ENCODE measurements at regions not wholly inside any gene's neighbourhood (a gene's known extent, or its start where the extent isn't known, plus 50 kb on each side); places are given as distances from the start of the nearest gene placed in this dataset.

DNA sequence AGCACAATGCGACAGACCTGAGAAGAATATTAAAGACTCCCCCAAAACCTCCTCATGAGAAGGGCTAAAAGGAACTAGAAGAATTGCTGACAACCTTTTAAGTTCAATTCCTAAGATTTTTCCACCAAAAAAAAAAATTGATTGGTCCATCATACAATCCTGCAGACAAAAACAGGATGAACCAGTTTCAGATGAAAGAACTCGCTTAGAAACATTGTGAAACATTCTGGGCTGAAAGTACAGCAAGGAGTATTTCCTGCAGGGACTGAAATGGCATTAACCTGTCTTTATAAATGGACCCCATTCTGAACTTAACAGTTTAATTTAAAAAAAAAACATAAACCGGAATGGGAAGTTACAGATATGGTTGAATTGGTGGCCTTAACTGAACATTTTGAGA lies 96.0 kb upstream of the FAM174B start:
- Histone ChIP-seq H2AFZ (ENCODE audit: low read length) (no peak overlapping the region), H3K4me2 (ENCODE audit: insufficient read depth in 1 of 2, low read depth in 2 of 2, low read length in 2 of 2) (no peak overlapping the region), H2BK20ac (ENCODE audit: low read length) (no peak overlapping the region), H2BK120ac (replicated peaks; ENCODE audit: low read depth, low read length) (no peak overlapping the region), H3K18ac (ENCODE audit: extremely low read depth, low read length) (no peak overlapping the region), H3K4me3 (ENCODE audit: extremely low read depth in 1 of 4, insufficient read depth in 2 of 4, low read depth in 3 of 4, low read length in 4 of 4) (no peak overlapping the region), H3K79me2 (ENCODE audit: control insufficient read depth in 1 of 2, insufficient read depth in 2 of 2, low read length in 2 of 2) (no peaks in the 10 kb centered on the region), H3K56ac (replicated peaks; ENCODE audit: insufficient read length, low read depth, low read length) (no peak overlapping the region), H4K20me1 (replicated peaks in 1 of 2; ENCODE audit: control insufficient read depth in 1 of 2, insufficient read depth in 2 of 2, low read length in 2 of 2) (no peaks in the 10 kb centered on the region), H3K23ac (ENCODE audit: insufficient read length) (no peak overlapping the region), H3K27me3 (replicated peaks in 1 of 4; ENCODE audit: control insufficient read depth in 3 of 4, extremely low read depth in 1 of 4, insufficient read depth in 3 of 4, low read length in 3 of 4) (no peaks in the 10 kb centered on the region), H2BK12ac (ENCODE audit: low read depth, low read length) (no peak overlapping the region), H3K9me3 (ENCODE audit: insufficient read depth in 2 of 2, low read depth in 1 of 2, low read length in 1 of 2) (no peaks in the 10 kb centered on the region), H3K36me3 (ENCODE audit: control insufficient read depth in 2 of 4, insufficient read depth in 4 of 4, low read length in 3 of 4) (no peaks in the 10 kb centered on the region), H4K5ac (ENCODE audit: insufficient read length, low read depth, low read length) (no peak overlapping the region), H4K8ac (ENCODE audit: extremely low read depth, insufficient read depth, low read length) (no peak overlapping the region), H3K27ac (ENCODE audit: low read depth, low read length) (no peak overlapping the region), H3K14ac (ENCODE audit: insufficient read length) (no peak overlapping the region), H2AK5ac (ENCODE audit: low read depth, low read length) (no peak overlapping the region), H3K4ac (replicated peaks; ENCODE audit: insufficient read length, low read depth, low read length) (no peak overlapping the region), H3K79me1 (ENCODE audit: low read depth, low read length) (no peaks in the 10 kb centered on the region), H3K23me2 (ENCODE audit: low read depth, low read length) (no peaks in the 10 kb centered on the region), H4K91ac (replicated peaks; ENCODE audit: insufficient read length, low read length) (no peak overlapping the region), H2BK5ac (ENCODE audit: low read depth, low read length) (no peak overlapping the region), H2BK15ac (ENCODE audit: low read length) (no peak overlapping the region), H3K9ac (replicated peaks in 1 of 4; ENCODE audit: extremely low read depth in 1 of 4, low read depth in 3 of 4, low read length in 3 of 4) (no peak overlapping the region), H3K4me1 (replicated peaks in 1 of 4; ENCODE audit: control insufficient read depth in 3 of 4, insufficient read depth in 4 of 4, low read length in 3 of 4) (no peaks in the 10 kb centered on the region)
- DNase-seq (ENCODE audit: low read depth in 1 of 2, low spot score in 2 of 2) (no peak), FAIRE-seq (no peak)
- TF ChIP-seq NANOG (IDR thresholded peaks at IDR 0.05; ENCODE audit: insufficient read depth, low read depth, low read length, poor library complexity, severe bottlenecking) (no peak), RFX5 (IDR thresholded peaks at IDR 0.05; ENCODE audit: borderline replicate concordance, low read depth, low read length) (no peak), BRCA1 (IDR thresholded peaks at IDR 0.05; ENCODE audit: low read depth, low read length) (no peak), CEBPB (IDR thresholded peaks at IDR 0.05; ENCODE audit: low read depth, low read length) (no peak), TEAD4 (IDR thresholded peaks at IDR 0.05; ENCODE audit: low read depth, low read length) (no peak), SIN3A (conservative IDR thresholded peaks at IDR 0.05 in 1 of 2, IDR thresholded peaks at IDR 0.05 in 1 of 2; ENCODE audit: low read depth in 1 of 2, low read length in 2 of 2) (no peak), BCL11A (IDR thresholded peaks at IDR 0.05; ENCODE audit: low read depth in 2 of 2, low read length in 2 of 2) (no peak), CHD1 (IDR thresholded peaks at IDR 0.05; ENCODE audit: low read depth, low read length) (no peak)
- TF ChIP-seq, protein P1, sequence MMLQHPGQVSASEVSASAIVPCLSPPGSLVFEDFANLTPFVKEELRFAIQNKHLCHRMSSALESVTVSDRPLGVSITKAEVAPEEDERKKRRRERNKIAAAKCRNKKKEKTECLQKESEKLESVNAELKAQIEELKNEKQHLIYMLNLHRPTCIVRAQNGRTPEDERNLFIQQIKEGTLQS (IDR thresholded peaks at IDR 0.05; ENCODE audit: insufficient read depth, low read depth, low read length): no peak
- POLR2A ChIA-PET (ENCODE audit: partially characterized antibody): no interaction called here
- CTCF ChIA-PET (ENCODE audit: partially characterized antibody): interaction anchor here (0.7 to 1.2 kb wide), 4 partner anchors 13 to 203 kb away, joined by 3 read pairs; no protein-coding TSS in a partner anchor
- WGBS, 2 experiments (ENCODE audit: extremely low coverage in 1 of 2, insufficient coverage in 1 of 2, insufficient read length in 1 of 2, insufficient replicate concordance in 2 of 2, low coverage in 1 of 2, low lambda C conversion rate in 2 of 2, missing lambda C conversion rate in 1 of 2): 79% methylated on average over 3 of the region's 3 CpGs; no CpG with 5 or more reads in 1 of the 2 experiments
